T-helper 1 cell treated with Interleukin-12 subunit alpha and Interleukin-12 subunit beta and Interleukin-4 antibody, amounts not matched to agents 30 ng/mL and 1 ng/mL, for 36 hours (primary cell): ENCODE measurements at regions not wholly inside any gene's neighbourhood (a gene's known extent, or its start where the extent isn't known, plus 50 kb on each side); places are given as distances from the start of the nearest gene placed in this dataset.
"Not testable (repeated sequence)": the region's sequence is repeated elsewhere in the genome, so short reads cannot be mapped to it uniquely, and the experiment has no call there.

ENCODE experiments used
- intact Hi-C: fragments of 100-400 bp; cut with micrococcal nuclease; formaldehyde crosslinking; loops from one replicate; pipeline ENCODE4 v1.15.1; 2024

- intact Hi-C loops = loop anchor here (10.0 kb wide), 1 partner anchor 445 kb away; no protein-coding TSS in a partner anchor
These were observed 91.9 kb downstream of the TSPY10 start for GRCh38 chrY:9619541-9619940.

- intact Hi-C loops = no loop called here
These were observed 95.5 kb downstream of the TSPY10 start for GRCh38 chrY:9623196-9623595.

- intact Hi-C loops = not testable (repeated sequence)
These were observed 113.0 kb downstream of the TSPY10 start for GRCh38 chrY:9640595-9641132.

DNA sequence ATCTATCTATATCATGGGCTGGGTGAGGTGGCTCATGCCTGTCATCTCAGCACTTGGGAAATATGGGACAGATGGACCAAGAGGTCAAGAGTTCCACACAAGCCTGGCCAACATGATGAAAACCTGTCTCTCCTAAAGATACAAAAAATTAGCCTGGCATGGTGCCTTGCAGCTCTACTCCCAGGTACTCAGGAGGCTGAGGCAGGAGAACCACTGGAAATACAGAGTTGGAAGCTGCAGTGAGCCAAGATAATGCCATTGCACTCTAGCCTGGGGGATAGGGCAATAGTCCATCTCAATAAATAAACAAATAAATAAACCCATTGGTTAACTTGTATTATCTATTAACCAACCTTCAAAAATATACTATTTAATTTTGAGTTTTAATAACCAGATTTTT is 138.5 kb downstream of the TSPY10 start:
- intact Hi-C loops = not testable (repeated sequence)

DNA sequence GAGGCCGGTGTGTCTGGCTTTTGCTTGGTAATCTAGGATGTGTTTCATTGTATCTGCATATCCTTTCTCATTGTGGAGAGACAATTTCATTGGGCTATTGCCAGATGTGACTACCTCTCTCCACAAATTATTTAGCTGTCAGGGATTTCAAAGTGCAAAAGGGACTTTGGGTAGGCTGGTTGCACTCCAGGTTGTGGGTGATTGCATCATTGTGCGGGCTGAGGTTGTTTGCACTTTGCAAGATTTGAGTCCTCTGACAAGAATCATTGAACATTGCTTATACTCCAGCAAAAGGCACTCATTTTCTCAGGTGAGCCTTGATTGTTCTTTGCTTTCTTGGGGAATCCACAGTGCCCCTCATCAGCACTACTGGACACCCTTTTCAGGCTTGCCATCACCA is 164.8 kb downstream of the TSPY10 start:
- intact Hi-C loops = not testable (repeated sequence)

DNA sequence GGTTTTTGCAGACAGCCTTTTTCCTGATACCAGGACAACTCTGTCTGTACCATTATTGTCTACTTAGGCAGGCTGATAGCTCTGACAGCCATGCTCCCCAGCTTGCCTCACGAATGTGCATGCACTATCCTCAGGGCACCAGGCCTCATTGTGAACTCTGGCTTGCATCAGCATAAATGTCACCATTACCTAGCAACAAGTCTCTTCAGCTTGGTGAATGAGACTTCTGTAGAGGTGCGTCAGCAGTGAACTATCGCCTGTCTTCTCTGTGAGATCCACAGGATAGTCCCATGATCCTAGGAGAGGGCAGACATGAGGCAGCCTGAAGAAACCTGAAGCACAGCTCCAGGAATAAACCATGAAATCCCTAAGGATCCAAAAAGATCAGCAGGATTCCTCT is 189.3 kb downstream of the TSPY10 start:
- intact Hi-C loops = not testable (repeated sequence)

GRCh38 chrY:9718803-9719202 is 191.1 kb downstream of the TSPY10 start:
- intact Hi-C loops = not testable (repeated sequence)

GRCh38 chrY:9719616-9720015 is 191.9 kb downstream of the TSPY10 start:
- intact Hi-C loops = not testable (repeated sequence)

DNA sequence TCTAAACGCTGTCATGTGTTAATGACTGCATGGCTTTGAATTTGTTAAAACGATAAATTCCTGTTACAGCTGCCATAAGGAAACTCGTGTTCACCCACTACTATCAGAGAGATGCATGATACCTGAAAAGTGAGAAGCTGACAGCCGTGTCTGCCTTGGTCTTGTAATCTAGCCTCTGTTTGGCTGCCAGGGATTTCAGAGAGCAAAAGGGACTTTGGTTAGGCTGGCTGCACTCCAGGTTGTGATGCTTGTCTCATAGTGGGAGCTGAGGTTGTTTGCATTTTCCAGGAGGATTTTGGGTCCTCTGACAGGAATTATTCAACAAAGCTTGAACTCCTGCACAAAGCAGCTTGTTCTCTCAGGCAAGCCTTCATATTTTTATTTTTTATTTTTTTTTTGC is 209.9 kb downstream of the TSPY10 start:
- intact Hi-C loops = not testable (repeated sequence)

DNA sequence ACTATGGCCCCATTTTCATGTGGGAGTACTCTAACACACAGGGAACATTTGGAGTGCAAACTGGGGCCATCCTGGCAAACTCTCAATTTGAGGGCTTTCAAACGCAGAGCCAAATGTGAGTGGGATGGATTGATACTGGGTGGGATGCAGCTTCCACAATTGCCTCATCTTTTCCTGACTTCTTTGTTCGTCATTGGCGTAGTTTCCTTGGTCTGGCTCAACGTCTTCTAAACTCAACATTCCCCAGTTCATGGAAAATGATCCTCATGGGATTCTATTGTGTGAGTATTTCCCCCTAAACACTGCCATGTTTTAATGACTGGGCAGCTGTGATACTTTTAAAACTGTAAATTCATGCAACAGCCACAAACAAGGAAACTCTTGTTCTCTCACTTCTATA is 228.3 kb downstream of the TSPY10 start:
- intact Hi-C loops = not testable (repeated sequence)

DNA sequence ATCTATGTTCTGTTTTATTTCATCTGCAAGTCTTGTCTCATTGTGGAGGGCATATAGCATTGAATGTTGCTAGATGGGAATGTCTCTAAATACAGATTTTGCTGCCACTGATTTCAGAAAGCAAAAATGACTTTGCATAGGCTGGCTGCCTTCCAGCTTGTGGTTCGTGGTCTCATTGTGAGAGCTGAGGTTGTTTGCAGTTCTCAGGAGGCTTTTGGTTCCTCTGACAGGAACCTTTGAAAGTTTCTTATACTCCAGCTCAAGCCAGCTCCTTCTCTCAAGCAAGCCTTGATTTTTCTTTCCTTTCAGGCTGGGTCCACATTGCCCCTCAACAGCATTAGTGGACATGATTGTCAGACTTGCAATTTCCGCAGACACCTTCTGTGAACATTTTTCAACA is 229.8 kb downstream of the TSPY10 start:
- intact Hi-C loops = not testable (repeated sequence)

DNA sequence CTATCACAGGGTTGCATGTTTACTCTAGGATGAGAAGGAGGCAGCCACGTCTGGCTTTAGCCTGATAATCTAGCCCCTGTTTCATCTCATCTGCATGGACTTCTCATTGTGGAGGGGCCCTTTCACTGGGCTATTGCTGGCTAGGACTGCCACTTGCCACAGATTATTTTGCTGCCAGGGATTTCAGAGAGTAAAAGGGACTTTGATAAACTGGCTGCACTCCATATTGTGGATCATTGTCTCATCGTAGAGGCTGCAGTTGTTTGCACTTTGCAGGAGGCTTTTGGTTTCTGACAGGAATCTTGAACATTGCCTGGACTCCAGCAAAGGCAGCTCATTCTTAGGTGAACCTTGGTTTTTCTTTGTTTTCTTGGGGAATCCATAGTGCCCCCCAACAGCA is 234.8 kb downstream of the TSPY10 start:
- intact Hi-C loops = not testable (repeated sequence)

- intact Hi-C loops = not testable (repeated sequence)
These were observed 241.6 kb downstream of the TSPY10 start for GRCh38 chrY:9769312-9769711.

- intact Hi-C loops = not testable (repeated sequence)
These were observed 243.4 kb downstream of the TSPY10 start for GRCh38 chrY:9771086-9771485.

DNA sequence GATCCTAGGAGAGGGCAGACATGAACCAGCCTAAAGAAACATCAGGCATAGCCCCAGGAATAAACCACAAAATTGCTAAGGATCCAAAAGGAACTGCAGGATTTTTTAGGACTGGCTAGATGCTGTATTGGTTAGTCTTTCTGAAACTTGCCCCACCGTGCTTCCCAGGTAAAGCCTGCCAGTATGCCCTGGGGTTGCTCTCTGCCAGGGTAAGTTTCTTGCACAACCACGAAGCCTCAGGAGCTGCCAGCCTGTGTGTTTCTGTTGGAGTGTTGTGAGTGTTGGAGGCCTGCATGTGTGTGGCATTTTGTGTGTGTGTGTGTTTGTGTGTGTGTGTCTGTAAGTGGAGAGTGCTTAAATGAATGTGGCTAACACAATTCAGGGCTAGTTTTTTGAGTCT is 244.4 kb downstream of the TSPY10 start:
- intact Hi-C loops = not testable (repeated sequence)

GRCh38 chrY:9774765-9775164 is 247.1 kb downstream of the TSPY10 start:
- intact Hi-C loops = not testable (repeated sequence)

GRCh38 chrY:9775657-9776056 is 248.0 kb downstream of the TSPY10 start:
- intact Hi-C loops = not testable (repeated sequence)

- intact Hi-C loops = not testable (repeated sequence)
These were observed 253.9 kb downstream of the TSPY10 start for GRCh38 chrY:9781548-9781947.

DNA sequence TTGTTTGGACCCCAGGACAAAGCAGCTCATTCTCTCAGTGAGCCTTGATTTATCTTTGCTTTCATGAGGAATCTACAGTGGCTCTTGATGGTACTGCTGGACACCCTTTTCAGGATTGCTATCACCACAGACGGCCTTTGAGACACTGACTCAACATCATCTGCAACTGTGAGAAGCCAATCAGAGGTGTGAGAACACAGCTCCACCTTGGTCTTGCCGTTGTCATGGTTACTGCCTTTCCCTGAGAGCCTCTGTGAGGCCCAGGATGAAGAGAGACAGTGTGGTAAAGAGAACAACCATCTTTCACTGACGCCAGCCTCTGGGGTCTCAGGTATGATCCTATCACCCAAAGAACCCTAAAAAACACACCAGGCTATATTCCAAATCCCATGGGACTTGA is 270.2 kb downstream of the TSPY10 start:
- intact Hi-C loops = not testable (repeated sequence)

GRCh38 chrY:9805235-9805634 is 277.6 kb downstream of the TSPY10 start:
- intact Hi-C loops = no loop called here
